ENCODE measurements at regions not wholly inside any gene's neighbourhood (a gene's known extent, or its start where the extent isn't known, plus 50 kb on each side); places are given as distances from the start of the nearest gene placed in this dataset.

- no peak for TF ChIP-seq MYBL2 (IDR thresholded peaks at IDR 0.05; ENCODE audit: low read depth)
- no peak for TF ChIP-seq MYBL2 (CRISPR knock-in tag; IDR thresholded peaks at IDR 0.05; ENCODE audit: borderline replicate concordance)
- no peak for TF ChIP-seq ZNF79 (CRISPR knock-in tag; IDR thresholded peaks at IDR 0.05; ENCODE audit: low read depth)
- TF ChIP-seq THAP7 (CRISPR knock-in tag; IDR thresholded peaks at IDR 0.05) = no peak
- TF ChIP-seq DPF2 (IDR thresholded peaks at IDR 0.05) = no peak; the same call in 1 of the 2 replicates
- TF ChIP-seq PURB (CRISPR knock-in tag; IDR thresholded peaks at IDR 0.05; ENCODE audit: low read depth) = no peak
- TF ChIP-seq TSHZ1 (CRISPR knock-in tag; IDR thresholded peaks at IDR 0.05) = no peak
- TF ChIP-seq ETS1 (conservative IDR thresholded peaks at IDR 0.05; ENCODE audit: control insufficient read depth, low read depth, low read length) = no peak
- no peak for TF ChIP-seq MIER1 (IDR thresholded peaks at IDR 0.05; ENCODE audit: low read depth)
- no peak for TF ChIP-seq IRF9 (tag; IDR thresholded peaks at IDR 0.05)
- TF ChIP-seq STAT5A (IDR thresholded peaks at IDR 0.05; ENCODE audit: borderline replicate concordance, low read length) = no peak
- TF ChIP-seq SFPQ (IDR thresholded peaks at IDR 0.05; ENCODE audit: low read depth, low read length) = no peak
- no peak for TF ChIP-seq KDM5B (IDR thresholded peaks at IDR 0.05; ENCODE audit: insufficient replicate concordance, low read depth, low read length)
- peak in 1 of 2 experiments; percentile 26; a peak in 2 of 4 replicates for TF ChIP-seq TRIM24 (IDR thresholded peaks at IDR 0.05)
- TF ChIP-seq SP1 (CRISPR knock-in tag; IDR thresholded peaks at IDR 0.05) = no peak
Observed at GRCh38 chr12:75831402-75831801, 200.2 kb downstream of the PHLDA1 start (continued).
